HG02588 (cell line): ENCODE measurements at regions not wholly inside any gene's neighbourhood (a gene's known extent, or its start where the extent isn't known, plus 50 kb on each side); places are given as distances from the start of the nearest gene placed in this dataset.

ENCODE experiments used
- ATAC-seq: cut with Tn5 transposase; IDR thresholded peaks from one replicate; pipeline ENCODE4 v1.9.1; 2021; ENCODE audit warnings: mild to moderate bottlenecking, moderate library complexity; ENCODE audit not compliant: unreplicated experiment

GRCh38 chr17:12574525-12574924 lies 91.2 kb upstream of the MYOCD start:
- ATAC-seq = no peak

GRCh38 chr17:12575641-12576040 lies 90.0 kb upstream of the MYOCD start:
- ATAC-seq = no peak

GRCh38 chr17:12579288-12579687 lies 86.4 kb upstream of the MYOCD start:
- ATAC-seq = no peak

- no peak for ATAC-seq
These were observed 85.0 kb upstream of the MYOCD start for GRCh38 chr17:12580640-12581039.

- no peak for ATAC-seq
These were observed 81.0 kb upstream of the MYOCD start for GRCh38 chr17:12584727-12585126.

GRCh38 chr17:12588531-12588930 lies 77.2 kb upstream of the MYOCD start:
- no peak for ATAC-seq

- no peak for ATAC-seq
These were observed 75.3 kb upstream of the MYOCD start for GRCh38 chr17:12590417-12590816.

- ATAC-seq = no peak
These were observed 74.5 kb upstream of the MYOCD start for GRCh38 chr17:12591021-12591735.

GRCh38 chr17:12592941-12593340 lies 72.7 kb upstream of the MYOCD start:
- ATAC-seq = no peak

- no peak for ATAC-seq
These were observed 68.7 kb upstream of the MYOCD start for GRCh38 chr17:12596961-12597360.

- no peak for ATAC-seq
These were observed 67.8 kb upstream of the MYOCD start for GRCh38 chr17:12597895-12598294.

GRCh38 chr17:12599186-12599920 lies 66.3 kb upstream of the MYOCD start:
- no peak for ATAC-seq

- no peak for ATAC-seq
These were observed 65.3 kb upstream of the MYOCD start for GRCh38 chr17:12600349-12600748.

- ATAC-seq = no peak
These were observed 62.1 kb upstream of the MYOCD start for GRCh38 chr17:12603566-12603965.

- ATAC-seq = no peak
These were observed 60.5 kb upstream of the MYOCD start for GRCh38 chr17:12605222-12605621.

- ATAC-seq = no peak
These were observed 52.1 kb upstream of the MYOCD start for GRCh38 chr17:12613566-12613965.
